HCT116 (cell line): ENCODE measurements at regions not wholly inside any gene's neighbourhood (a gene's known extent, or its start where the extent isn't known, plus 50 kb on each side); places are given as distances from the start of the nearest gene placed in this dataset.

Source experiments
- ATAC-seq: fragments of 200-7000 bp; cut with Tn5 transposase; 2 replicates; pipeline ENCODE4 v1.9.1; 2020; ENCODE audit warnings: mild to moderate bottlenecking, moderate library complexity
- BruUV-seq: library from RNA; stranded (reverse); fragments of 400-500 nt; replicated peaks from 2 replicates; lab custom pipeline; 2021; lab: Mats Ljungman, UMichigan
- CTCF ChIA-PET: fragments of 300-600 bp; sonication (Branson Sonifier 250); formaldehyde crosslinking; loops from one replicate; lab custom pipeline; 2021; ENCODE audit warnings: antibody characterized with exemption; lab: Charles Lee
- POLR2A ChIA-PET: fragments of 300-600, 350-600 bp; sonication (Branson Sonifier 250); formaldehyde crosslinking; loops from one replicate; lab custom pipeline; 2021; ENCODE audit warnings: antibody characterized with exemption; lab: Charles Lee
- RAD21 ChIA-PET, 2 experiments: fragments of 300-600 bp; sonication (Branson Sonifier 250); formaldehyde crosslinking; loops; one replicate each; lab custom pipeline; 2023; ENCODE audit warnings: low total read pairs in 2 of 2; ENCODE audit not compliant: uncharacterized antibody in 2 of 2, unreplicated experiment in 2 of 2, low non-redundant PET in 1 of 2; lab: Charles Lee
- DNase-seq: peaks from one replicate; pipeline ENCODE4 v3.0.0-alpha.2; 2010; ENCODE audit warnings: low read depth, low spot score
- H2AFZ ChIP-seq: fragments of 200-600 bp; shearing (Covaris generic), sonication (generic); 2 replicates; pipeline ENCODE4 v1.6.1; 2017; ENCODE audit warnings: low read depth, mixed run types, mixed read lengths, antibody characterized with exemption, low read length; ENCODE audit not compliant: poor library complexity, severe bottlenecking
- H3K27ac ChIP-seq: 2 replicates; pipeline ENCODE4 v1.5.1; 2012; ENCODE audit warnings: low read depth, low read length
- H3K27me3 ChIP-seq: fragments of 200-600 bp; sonication (generic); 2 replicates; pipeline ENCODE4 v1.6.1; 2016; ENCODE audit warnings: mixed run types, low read length, mixed read lengths; ENCODE audit not compliant: insufficient read depth
- H3K36me3 ChIP-seq, 2 experiments: fragments of 200-500 bp in 1 of 2; fragments of 200-600 bp in 1 of 2; sonication (Bioruptor generic) in 1 of 2; sonication (generic) in 1 of 2; 2 replicates each; pipeline versions ENCODE4 v1.5.1 to v1.6.1; 2014 to 2016; ENCODE audit warnings: low read length in 2 of 2, inconsistent platforms in 1 of 2, mixed read lengths in 1 of 2, mixed run types in 1 of 2; ENCODE audit not compliant: insufficient read depth in 2 of 2, control insufficient read depth in 1 of 2
- H3K4me1 ChIP-seq, 2 experiments: fragments of 200-600 bp in 1 of 2; sonication (generic) in 1 of 2; 2 replicates each; pipeline versions ENCODE4 v1.5.1 to v1.6.1; 2012 to 2017; ENCODE audit warnings: low read length in 2 of 2, inconsistent platforms in 1 of 2, mild to moderate bottlenecking in 1 of 2, mixed read lengths in 1 of 2, mixed run types in 1 of 2, moderate library complexity in 1 of 2; ENCODE audit not compliant: insufficient read depth in 2 of 2, control insufficient read depth in 1 of 2
- H3K4me2 ChIP-seq: fragments of 200-600 bp; sonication (generic); 2 replicates; pipeline ENCODE4 v1.6.1; 2017; ENCODE audit warnings: mixed run types, low read length, mixed read lengths
- H3K4me3 ChIP-seq, 2 experiments: fragments of 200-600 bp in 1 of 2; sonication (generic) in 1 of 2; replicated peaks in 1 of 2; 2 replicates each; pipeline ENCODE4 v1.5.1; 2011 to 2016; ENCODE audit warnings: low read length in 2 of 2, control low read depth in 1 of 2, low read depth in 1 of 2, mild to moderate bottlenecking in 1 of 2, mixed read lengths in 1 of 2, mixed run types in 1 of 2
- H3K79me2 ChIP-seq: fragments of 200-600 bp; sonication (generic); 2 replicates; pipeline ENCODE4 v1.6.1; 2017; ENCODE audit warnings: mild to moderate bottlenecking, mixed run types, low read length, moderate library complexity, mixed read lengths; ENCODE audit not compliant: insufficient read depth
- H3K9ac ChIP-seq: fragments of 200-600 bp; sonication (generic); 2 replicates; pipeline ENCODE4 v1.6.1; 2016; ENCODE audit warnings: low read length, mixed read lengths
- H3K9me2 ChIP-seq: fragments of 200-600 bp; sonication (generic), shearing (Covaris generic); 2 replicates; pipeline ENCODE4 v1.6.1; 2017; ENCODE audit warnings: mixed run types, mild to moderate bottlenecking, moderate library complexity; ENCODE audit not compliant: insufficient read depth
- H3K9me3 ChIP-seq, 2 experiments: fragments of 200-500 bp in 1 of 2; fragments of 200-600 bp in 1 of 2; sonication (Bioruptor generic) in 1 of 2; sonication (generic) in 1 of 2; 2 replicates each; pipeline ENCODE4 v1.6.1; 2014 to 2017; ENCODE audit warnings: low read length in 2 of 2, mixed read lengths in 2 of 2, inconsistent platforms in 1 of 2, low read depth in 1 of 2, mild to moderate bottlenecking in 1 of 2, mixed run types in 1 of 2, moderate library complexity in 1 of 2; ENCODE audit not compliant: control insufficient read depth in 1 of 2, insufficient read depth in 1 of 2
- H4K20me1 ChIP-seq: fragments of 200-600 bp; sonication (generic), shearing (Covaris generic); 2 replicates; pipeline ENCODE4 v1.6.1; 2017; ENCODE audit warnings: mixed run types, mild to moderate bottlenecking, moderate library complexity; ENCODE audit not compliant: insufficient read depth
- EGR1 ChIP-seq: IDR thresholded peaks from 2 replicates; pipeline ENCODE4 v1.6.1; 2012; ENCODE audit warnings: low read depth
- FOSL1 ChIP-seq: IDR thresholded peaks from 2 replicates; pipeline ENCODE4 v1.6.1; 2012; ENCODE audit warnings: low read depth
- JUND ChIP-seq: IDR thresholded peaks from 2 replicates; pipeline ENCODE4 v1.6.1; 2012
- POLR2A ChIP-seq: IDR thresholded peaks from 2 replicates; pipeline ENCODE4 v1.7.0; 2011; ENCODE audit warnings: borderline replicate concordance; ENCODE audit not compliant: insufficient read depth, insufficient read length; ENCODE audit errors: extremely low read depth
- RAD21 ChIP-seq: IDR thresholded peaks from 2 replicates; pipeline ENCODE4 v1.6.1; 2012; ENCODE audit warnings: low read depth, mild to moderate bottlenecking
- SIN3A ChIP-seq: IDR thresholded peaks from 2 replicates; pipeline ENCODE4 v1.6.1; 2012; ENCODE audit warnings: low read depth
- SRF ChIP-seq: IDR thresholded peaks from 2 replicates; pipeline ENCODE4 v1.6.1; 2012; ENCODE audit warnings: low read depth
- TCF7L2 ChIP-seq: IDR thresholded peaks from 2 replicates; pipeline ENCODE4 v1.7.0; 2011; ENCODE audit warnings: borderline replicate concordance, inconsistent platforms; ENCODE audit not compliant: insufficient read depth, insufficient read length; ENCODE audit errors: extremely low read depth
- ZNF274 ChIP-seq: fragments of 200-500 bp; sonication (Bioruptor generic); IDR thresholded peaks from 2 replicates; pipeline ENCODE4 v1.6.1; 2014; ENCODE audit warnings: mild to moderate bottlenecking, low read depth, low read length, inconsistent platforms
- intact Hi-C: fragments of 100-400 bp; cut with micrococcal nuclease; formaldehyde crosslinking; loops from 2 replicates; pipeline ENCODE4 v1.10.0; 2022
- TF ChIP-seq, protein P1 (sequence below): IDR thresholded peaks from 2 replicates; pipeline ENCODE4 v1.6.1; 2012
- TF ChIP-seq, protein P2 (sequence below): IDR thresholded peaks from 2 replicates; pipeline ENCODE4 v1.6.1; 2012
- TF ChIP-seq, protein P3 (sequence below): IDR thresholded peaks from 2 replicates; pipeline ENCODE4 v1.6.1; 2011; ENCODE audit warnings: mild to moderate bottlenecking, low read length, moderate library complexity; ENCODE audit not compliant: insufficient replicate concordance; ENCODE audit errors: extremely low read depth
- TF ChIP-seq, protein P4 (sequence below): IDR thresholded peaks from 2 replicates; pipeline ENCODE4 v1.6.1; 2012; ENCODE audit warnings: low read depth

DNA sequence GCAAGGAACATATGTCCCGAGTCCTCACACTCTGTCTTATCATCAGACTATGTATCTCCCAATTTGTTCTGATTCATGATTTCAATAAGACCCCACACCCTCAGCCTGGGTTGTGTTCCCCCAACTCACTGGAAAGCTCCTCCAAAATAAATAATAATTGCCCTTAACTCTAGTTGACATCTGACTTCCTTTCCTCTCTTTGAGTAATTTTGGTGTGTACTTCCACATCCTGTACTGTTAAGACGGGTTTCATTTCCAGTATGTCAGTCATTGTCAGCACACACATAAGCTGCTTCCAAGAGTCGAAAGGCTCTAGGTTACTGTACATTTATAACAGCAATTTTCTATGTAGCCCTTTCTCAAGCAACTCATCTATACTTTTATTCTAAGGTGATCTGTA lies 52.2 kb upstream of the C1QTNF7 start:
- BruUV-seq: no TSS peak
- H3K27me3 ChIP-seq: peaks cover 8% of the 10 kb centered on the region; the same call in 1 of the 2 replicates
- H3K4me1 ChIP-seq: no peaks in the 10 kb centered on the region
- no peak for DNase-seq
- no peak for ATAC-seq
- no peaks in the 10 kb centered on the region for H3K36me3 ChIP-seq
- TF ChIP-seq, protein P1, sequence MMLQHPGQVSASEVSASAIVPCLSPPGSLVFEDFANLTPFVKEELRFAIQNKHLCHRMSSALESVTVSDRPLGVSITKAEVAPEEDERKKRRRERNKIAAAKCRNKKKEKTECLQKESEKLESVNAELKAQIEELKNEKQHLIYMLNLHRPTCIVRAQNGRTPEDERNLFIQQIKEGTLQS: no peak
- TF ChIP-seq SIN3A: no peak
- no peak for TF ChIP-seq TCF7L2
- TF ChIP-seq, protein P2, sequence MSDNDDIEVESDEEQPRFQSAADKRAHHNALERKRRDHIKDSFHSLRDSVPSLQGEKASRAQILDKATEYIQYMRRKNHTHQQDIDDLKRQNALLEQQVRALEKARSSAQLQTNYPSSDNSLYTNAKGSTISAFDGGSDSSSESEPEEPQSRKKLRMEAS: no peak
- no peak for TF ChIP-seq JUND
- TF ChIP-seq, protein P3, sequence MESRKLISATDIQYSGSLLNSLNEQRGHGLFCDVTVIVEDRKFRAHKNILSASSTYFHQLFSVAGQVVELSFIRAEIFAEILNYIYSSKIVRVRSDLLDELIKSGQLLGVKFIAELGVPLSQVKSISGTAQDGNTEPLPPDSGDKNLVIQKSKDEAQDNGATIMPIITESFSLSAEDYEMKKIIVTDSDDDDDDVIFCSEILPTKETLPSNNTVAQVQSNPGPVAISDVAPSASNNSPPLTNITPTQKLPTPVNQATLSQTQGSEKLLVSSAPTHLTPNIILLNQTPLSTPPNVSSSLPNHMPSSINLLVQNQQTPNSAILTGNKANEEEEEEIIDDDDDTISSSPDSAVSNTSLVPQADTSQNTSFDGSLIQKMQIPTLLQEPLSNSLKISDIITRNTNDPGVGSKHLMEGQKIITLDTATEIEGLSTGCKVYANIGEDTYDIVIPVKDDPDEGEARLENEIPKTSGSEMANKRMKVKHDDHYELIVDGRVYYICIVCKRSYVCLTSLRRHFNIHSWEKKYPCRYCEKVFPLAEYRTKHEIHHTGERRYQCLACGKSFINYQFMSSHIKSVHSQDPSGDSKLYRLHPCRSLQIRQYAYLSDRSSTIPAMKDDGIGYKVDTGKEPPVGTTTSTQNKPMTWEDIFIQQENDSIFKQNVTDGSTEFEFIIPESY: no peak
- no peak for TF ChIP-seq RAD21
- no peaks in the 10 kb centered on the region for H4K20me1 ChIP-seq
- intact Hi-C loops: no loop called here
- H2AFZ ChIP-seq: no peak overlapping the region
- H3K9me3 ChIP-seq: no peaks in the 10 kb centered on the region
- no peaks in the 10 kb centered on the region for H3K79me2 ChIP-seq
- ChIA-PET RAD21 (no interaction called here), POLR2A (no interaction called here), CTCF (no interaction called here)
- no peak overlapping the region for H3K27ac ChIP-seq
- no peak overlapping the region for H3K4me2 ChIP-seq
- no peak overlapping the region for H3K4me3 ChIP-seq
- no peaks in the 10 kb centered on the region for H3K9me2 ChIP-seq
- no peak overlapping the region for H3K9ac ChIP-seq

DNA sequence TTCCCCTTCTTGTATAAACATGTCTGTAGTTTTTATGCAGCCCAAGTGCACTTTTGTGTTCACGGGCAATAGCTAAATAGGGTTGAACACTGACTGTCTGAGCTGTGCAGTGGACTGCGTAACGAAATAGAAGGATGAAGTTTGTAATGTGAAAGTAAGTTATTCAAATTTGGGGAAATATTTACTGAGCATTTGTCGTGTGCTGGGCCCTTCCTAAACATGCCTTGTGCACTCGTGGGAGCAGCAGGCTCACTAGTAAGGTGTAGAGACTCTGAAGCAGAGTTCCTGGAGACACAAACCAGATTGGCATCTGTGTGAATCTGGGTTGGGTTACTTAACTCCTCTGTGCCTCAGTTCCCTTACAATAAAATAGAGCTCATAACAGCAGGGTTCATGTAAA lies 51.7 kb upstream of the C1QTNF7 start:
- peaks cover 7% of the 10 kb centered on the region; the same call in 1 of the 2 replicates for H3K27me3 ChIP-seq
- no TSS peak for BruUV-seq
- CTCF ChIA-PET: no interaction called here
- intact Hi-C loops: no loop called here
- H2AFZ ChIP-seq: no peak overlapping the region
- no peaks in the 10 kb centered on the region for H3K79me2 ChIP-seq
- no peaks in the 10 kb centered on the region for H3K9me2 ChIP-seq
- H3K9ac ChIP-seq: no peak overlapping the region
- no peak overlapping the region for H3K4me2 ChIP-seq
- no peaks in the 10 kb centered on the region for H3K36me3 ChIP-seq
- H3K27ac ChIP-seq: no peak overlapping the region
- H3K9me3 ChIP-seq: no peaks in the 10 kb centered on the region
- H3K4me1 ChIP-seq: no peaks in the 10 kb centered on the region
- no peak overlapping the region for H3K4me3 ChIP-seq
- RAD21 ChIA-PET: no interaction called here
- H4K20me1 ChIP-seq: no peaks in the 10 kb centered on the region
- DNase-seq (no peak), ATAC-seq (no peak)
- no peak for TF ChIP-seq SIN3A
- no peak for TF ChIP-seq POLR2A
- TF ChIP-seq, protein P4, sequence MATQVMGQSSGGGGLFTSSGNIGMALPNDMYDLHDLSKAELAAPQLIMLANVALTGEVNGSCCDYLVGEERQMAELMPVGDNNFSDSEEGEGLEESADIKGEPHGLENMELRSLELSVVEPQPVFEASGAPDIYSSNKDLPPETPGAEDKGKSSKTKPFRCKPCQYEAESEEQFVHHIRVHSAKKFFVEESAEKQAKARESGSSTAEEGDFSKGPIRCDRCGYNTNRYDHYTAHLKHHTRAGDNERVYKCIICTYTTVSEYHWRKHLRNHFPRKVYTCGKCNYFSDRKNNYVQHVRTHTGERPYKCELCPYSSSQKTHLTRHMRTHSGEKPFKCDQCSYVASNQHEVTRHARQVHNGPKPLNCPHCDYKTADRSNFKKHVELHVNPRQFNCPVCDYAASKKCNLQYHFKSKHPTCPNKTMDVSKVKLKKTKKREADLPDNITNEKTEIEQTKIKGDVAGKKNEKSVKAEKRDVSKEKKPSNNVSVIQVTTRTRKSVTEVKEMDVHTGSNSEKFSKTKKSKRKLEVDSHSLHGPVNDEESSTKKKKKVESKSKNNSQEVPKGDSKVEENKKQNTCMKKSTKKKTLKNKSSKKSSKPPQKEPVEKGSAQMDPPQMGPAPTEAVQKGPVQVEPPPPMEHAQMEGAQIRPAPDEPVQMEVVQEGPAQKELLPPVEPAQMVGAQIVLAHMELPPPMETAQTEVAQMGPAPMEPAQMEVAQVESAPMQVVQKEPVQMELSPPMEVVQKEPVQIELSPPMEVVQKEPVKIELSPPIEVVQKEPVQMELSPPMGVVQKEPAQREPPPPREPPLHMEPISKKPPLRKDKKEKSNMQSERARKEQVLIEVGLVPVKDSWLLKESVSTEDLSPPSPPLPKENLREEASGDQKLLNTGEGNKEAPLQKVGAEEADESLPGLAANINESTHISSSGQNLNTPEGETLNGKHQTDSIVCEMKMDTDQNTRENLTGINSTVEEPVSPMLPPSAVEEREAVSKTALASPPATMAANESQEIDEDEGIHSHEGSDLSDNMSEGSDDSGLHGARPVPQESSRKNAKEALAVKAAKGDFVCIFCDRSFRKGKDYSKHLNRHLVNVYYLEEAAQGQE: no peak
- no peak for TF ChIP-seq EGR1
- TF ChIP-seq, protein P1: no peak
- TF ChIP-seq SRF: no peak
- TF ChIP-seq ZNF274: no peak
- TF ChIP-seq FOSL1: no peak
- POLR2A ChIA-PET: no interaction called here
